ENCODE measurements at regions not wholly inside any gene's neighbourhood (a gene's known extent, or its start where the extent isn't known, plus 50 kb on each side); places are given as distances from the start of the nearest gene placed in this dataset.

DNA sequence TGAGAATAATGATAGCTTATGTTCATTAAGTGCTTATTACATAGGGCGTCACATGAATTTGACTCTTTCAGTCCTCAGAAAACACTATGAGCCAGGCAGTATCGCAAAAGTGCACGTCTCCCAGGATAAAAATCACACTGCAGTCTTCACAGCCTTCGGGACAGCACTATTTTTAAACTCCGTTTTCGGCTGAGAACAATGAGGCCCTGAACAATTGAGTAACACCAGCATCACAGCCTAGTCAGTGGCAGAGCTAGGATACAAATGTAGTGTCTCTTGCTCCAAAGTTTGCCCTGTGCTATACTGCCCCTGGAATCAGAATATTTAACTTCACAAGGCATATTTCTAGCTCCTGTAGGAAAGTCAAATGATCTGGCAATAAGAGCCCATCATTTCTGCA, 852.1 kb upstream of the SEMA6D start (continued):
- TF ChIP-seq, protein P1, sequence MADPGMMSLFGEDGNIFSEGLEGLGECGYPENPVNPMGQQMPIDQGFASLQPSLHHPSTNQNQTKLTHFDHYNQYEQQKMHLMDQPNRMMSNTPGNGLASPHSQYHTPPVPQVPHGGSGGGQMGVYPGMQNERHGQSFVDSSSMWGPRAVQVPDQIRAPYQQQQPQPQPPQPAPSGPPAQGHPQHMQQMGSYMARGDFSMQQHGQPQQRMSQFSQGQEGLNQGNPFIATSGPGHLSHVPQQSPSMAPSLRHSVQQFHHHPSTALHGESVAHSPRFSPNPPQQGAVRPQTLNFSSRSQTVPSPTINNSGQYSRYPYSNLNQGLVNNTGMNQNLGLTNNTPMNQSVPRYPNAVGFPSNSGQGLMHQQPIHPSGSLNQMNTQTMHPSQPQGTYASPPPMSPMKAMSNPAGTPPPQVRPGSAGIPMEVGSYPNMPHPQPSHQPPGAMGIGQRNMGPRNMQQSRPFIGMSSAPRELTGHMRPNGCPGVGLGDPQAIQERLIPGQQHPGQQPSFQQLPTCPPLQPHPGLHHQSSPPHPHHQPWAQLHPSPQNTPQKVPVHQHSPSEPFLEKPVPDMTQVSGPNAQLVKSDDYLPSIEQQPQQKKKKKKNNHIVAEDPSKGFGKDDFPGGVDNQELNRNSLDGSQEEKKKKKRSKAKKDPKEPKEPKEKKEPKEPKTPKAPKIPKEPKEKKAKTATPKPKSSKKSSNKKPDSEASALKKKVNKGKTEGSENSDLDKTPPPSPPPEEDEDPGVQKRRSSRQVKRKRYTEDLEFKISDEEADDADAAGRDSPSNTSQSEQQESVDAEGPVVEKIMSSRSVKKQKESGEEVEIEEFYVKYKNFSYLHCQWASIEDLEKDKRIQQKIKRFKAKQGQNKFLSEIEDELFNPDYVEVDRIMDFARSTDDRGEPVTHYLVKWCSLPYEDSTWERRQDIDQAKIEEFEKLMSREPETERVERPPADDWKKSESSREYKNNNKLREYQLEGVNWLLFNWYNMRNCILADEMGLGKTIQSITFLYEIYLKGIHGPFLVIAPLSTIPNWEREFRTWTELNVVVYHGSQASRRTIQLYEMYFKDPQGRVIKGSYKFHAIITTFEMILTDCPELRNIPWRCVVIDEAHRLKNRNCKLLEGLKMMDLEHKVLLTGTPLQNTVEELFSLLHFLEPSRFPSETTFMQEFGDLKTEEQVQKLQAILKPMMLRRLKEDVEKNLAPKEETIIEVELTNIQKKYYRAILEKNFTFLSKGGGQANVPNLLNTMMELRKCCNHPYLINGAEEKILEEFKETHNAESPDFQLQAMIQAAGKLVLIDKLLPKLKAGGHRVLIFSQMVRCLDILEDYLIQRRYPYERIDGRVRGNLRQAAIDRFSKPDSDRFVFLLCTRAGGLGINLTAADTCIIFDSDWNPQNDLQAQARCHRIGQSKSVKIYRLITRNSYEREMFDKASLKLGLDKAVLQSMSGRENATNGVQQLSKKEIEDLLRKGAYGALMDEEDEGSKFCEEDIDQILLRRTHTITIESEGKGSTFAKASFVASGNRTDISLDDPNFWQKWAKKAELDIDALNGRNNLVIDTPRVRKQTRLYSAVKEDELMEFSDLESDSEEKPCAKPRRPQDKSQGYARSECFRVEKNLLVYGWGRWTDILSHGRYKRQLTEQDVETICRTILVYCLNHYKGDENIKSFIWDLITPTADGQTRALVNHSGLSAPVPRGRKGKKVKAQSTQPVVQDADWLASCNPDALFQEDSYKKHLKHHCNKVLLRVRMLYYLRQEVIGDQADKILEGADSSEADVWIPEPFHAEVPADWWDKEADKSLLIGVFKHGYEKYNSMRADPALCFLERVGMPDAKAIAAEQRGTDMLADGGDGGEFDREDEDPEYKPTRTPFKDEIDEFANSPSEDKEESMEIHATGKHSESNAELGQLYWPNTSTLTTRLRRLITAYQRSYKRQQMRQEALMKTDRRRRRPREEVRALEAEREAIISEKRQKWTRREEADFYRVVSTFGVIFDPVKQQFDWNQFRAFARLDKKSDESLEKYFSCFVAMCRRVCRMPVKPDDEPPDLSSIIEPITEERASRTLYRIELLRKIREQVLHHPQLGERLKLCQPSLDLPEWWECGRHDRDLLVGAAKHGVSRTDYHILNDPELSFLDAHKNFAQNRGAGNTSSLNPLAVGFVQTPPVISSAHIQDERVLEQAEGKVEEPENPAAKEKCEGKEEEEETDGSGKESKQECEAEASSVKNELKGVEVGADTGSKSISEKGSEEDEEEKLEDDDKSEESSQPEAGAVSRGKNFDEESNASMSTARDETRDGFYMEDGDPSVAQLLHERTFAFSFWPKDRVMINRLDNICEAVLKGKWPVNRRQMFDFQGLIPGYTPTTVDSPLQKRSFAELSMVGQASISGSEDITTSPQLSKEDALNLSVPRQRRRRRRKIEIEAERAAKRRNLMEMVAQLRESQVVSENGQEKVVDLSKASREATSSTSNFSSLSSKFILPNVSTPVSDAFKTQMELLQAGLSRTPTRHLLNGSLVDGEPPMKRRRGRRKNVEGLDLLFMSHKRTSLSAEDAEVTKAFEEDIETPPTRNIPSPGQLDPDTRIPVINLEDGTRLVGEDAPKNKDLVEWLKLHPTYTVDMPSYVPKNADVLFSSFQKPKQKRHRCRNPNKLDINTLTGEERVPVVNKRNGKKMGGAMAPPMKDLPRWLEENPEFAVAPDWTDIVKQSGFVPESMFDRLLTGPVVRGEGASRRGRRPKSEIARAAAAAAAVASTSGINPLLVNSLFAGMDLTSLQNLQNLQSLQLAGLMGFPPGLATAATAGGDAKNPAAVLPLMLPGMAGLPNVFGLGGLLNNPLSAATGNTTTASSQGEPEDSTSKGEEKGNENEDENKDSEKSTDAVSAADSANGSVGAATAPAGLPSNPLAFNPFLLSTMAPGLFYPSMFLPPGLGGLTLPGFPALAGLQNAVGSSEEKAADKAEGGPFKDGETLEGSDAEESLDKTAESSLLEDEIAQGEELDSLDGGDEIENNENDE (IDR thresholded peaks at IDR 0.05; ENCODE audit: insufficient replicate concordance, low read length) = no peak
- no peak for TF ChIP-seq PHF8 (conservative IDR thresholded peaks at IDR 0.05; ENCODE audit: low read depth, low read length)
- TF ChIP-seq POLR2AphosphoS5 (IDR thresholded peaks at IDR 0.05; ENCODE audit: low read depth, low read length) = no peak
- no peak for TF ChIP-seq ASH2L (IDR thresholded peaks at IDR 0.05; ENCODE audit: low read length)
- no peak for TF ChIP-seq SP4 (IDR thresholded peaks at IDR 0.05; ENCODE audit: low read length)
- TF ChIP-seq, protein P2, sequence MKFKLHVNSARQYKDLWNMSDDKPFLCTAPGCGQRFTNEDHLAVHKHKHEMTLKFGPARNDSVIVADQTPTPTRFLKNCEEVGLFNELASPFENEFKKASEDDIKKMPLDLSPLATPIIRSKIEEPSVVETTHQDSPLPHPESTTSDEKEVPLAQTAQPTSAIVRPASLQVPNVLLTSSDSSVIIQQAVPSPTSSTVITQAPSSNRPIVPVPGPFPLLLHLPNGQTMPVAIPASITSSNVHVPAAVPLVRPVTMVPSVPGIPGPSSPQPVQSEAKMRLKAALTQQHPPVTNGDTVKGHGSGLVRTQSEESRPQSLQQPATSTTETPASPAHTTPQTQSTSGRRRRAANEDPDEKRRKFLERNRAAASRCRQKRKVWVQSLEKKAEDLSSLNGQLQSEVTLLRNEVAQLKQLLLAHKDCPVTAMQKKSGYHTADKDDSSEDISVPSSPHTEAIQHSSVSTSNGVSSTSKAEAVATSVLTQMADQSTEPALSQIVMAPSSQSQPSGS (IDR thresholded peaks at IDR 0.05; ENCODE audit: low read length) = no peak
- no peak for TF ChIP-seq SAP30 (IDR thresholded peaks at IDR 0.05; ENCODE audit: insufficient read depth, insufficient replicate concordance, low read length)
- no peak for TF ChIP-seq POU5F1 (IDR thresholded peaks at IDR 0.05; ENCODE audit: low read depth, low read length)
- TF ChIP-seq FOSL1 (IDR thresholded peaks at IDR 0.05; ENCODE audit: insufficient read depth, low read depth, low read length) = no peak
- TF ChIP-seq CHD1 (IDR thresholded peaks at IDR 0.05; ENCODE audit: low read depth, low read length) = no peak
- no peak for TF ChIP-seq CREB1 (IDR thresholded peaks at IDR 0.05)

Data from H1 (cell line).